Nephron progenitor cell (in vitro differentiated cells): ENCODE measurements at regions not wholly inside any gene's neighbourhood (a gene's known extent, or its start where the extent isn't known, plus 50 kb on each side); places are given as distances from the start of the nearest gene placed in this dataset.

Source experiments
- DNase-seq: peaks from one replicate; pipeline ENCODE4 v3.0.0; 2021
- H3K27ac Mint-ChIP-seq: 2 replicates; pipeline ENCODE4 v1.8.0; 2021; ENCODE audit warnings: mild to moderate bottlenecking, moderate library complexity, mixed read lengths
- H3K27me3 Mint-ChIP-seq: 2 replicates; pipeline ENCODE4 v1.8.0; 2021; ENCODE audit warnings: mild to moderate bottlenecking, low read depth, mixed read lengths; ENCODE audit not compliant: poor library complexity
- H3K36me3 Mint-ChIP-seq: 2 replicates; pipeline ENCODE4 v1.8.0; 2021; ENCODE audit warnings: low read depth, mixed read lengths
- H3K4me1 Mint-ChIP-seq: 2 replicates; pipeline ENCODE4 v1.8.0; 2021; ENCODE audit warnings: mixed read lengths
- H3K4me3 Mint-ChIP-seq: 2 replicates; pipeline ENCODE4 v1.8.0; 2021; ENCODE audit warnings: mild to moderate bottlenecking, moderate library complexity, mixed read lengths
- H3K9me3 Mint-ChIP-seq: 2 replicates; pipeline ENCODE4 v1.8.0; 2021; ENCODE audit warnings: mild to moderate bottlenecking, moderate library complexity, mixed read lengths
- TF ChIP-seq, protein P1 (sequence below): fragments of 200-600 bp; sonication (generic); IDR thresholded peaks from 2 replicates; pipeline ENCODE4 v1.5.0; 2021; ENCODE audit warnings: antibody characterized with exemption

DNA sequence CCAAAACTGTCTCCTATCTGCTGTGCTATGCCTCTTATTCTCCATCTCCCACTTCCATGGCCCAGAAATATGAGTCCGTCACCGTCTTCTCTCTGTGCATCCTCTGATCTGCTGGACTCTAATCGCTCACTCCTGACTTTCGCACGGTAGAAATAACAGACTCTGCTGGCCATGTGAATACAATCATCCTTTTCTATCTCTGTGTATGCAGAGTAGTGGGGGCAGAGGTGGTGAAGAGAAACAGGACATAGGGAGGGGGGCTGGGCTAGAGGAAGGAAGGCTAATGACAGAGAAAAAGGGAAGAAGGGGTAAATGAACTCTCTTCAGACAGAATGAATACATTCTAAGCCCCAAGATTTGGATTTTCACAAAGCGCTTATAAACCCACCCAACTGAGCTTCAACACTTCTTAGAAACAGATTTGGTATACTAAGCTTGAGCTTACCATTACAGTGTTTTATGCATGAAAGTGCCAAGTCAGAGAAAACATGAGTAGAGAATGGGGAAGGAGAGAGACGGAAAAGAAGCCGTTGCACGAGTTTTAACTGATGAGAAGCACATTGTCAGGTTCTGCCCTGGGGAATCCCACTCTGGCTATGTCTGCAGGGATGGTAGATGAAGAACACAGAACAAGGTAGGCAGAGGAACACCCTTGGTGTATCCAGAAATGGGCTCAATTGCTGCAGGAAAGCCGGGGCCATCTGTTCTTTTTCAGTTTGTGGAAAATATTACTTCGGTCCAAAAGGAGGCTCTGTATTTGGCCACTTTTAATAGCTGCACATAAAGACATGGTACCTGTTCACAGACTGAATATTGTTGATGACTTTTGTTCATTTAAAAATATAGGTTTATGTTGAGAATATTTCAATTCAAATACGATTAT, 324.7 kb downstream of the ETS1 start:
- DNase-seq = no peak
- Mint-ChIP-seq H3K36me3 (no peaks in the 10 kb centered on the region), H3K4me3 (no peak overlapping the region), H3K4me1 (peaks cover 41% of the 10 kb centered on the region), H3K9me3 (no peaks in the 10 kb centered on the region), H3K27ac (no peak overlapping the region), H3K27me3 (peaks cover 6% of the 10 kb centered on the region)
- TF ChIP-seq, protein P1, sequence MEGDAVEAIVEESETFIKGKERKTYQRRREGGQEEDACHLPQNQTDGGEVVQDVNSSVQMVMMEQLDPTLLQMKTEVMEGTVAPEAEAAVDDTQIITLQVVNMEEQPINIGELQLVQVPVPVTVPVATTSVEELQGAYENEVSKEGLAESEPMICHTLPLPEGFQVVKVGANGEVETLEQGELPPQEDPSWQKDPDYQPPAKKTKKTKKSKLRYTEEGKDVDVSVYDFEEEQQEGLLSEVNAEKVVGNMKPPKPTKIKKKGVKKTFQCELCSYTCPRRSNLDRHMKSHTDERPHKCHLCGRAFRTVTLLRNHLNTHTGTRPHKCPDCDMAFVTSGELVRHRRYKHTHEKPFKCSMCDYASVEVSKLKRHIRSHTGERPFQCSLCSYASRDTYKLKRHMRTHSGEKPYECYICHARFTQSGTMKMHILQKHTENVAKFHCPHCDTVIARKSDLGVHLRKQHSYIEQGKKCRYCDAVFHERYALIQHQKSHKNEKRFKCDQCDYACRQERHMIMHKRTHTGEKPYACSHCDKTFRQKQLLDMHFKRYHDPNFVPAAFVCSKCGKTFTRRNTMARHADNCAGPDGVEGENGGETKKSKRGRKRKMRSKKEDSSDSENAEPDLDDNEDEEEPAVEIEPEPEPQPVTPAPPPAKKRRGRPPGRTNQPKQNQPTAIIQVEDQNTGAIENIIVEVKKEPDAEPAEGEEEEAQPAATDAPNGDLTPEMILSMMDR = no peak

DNA sequence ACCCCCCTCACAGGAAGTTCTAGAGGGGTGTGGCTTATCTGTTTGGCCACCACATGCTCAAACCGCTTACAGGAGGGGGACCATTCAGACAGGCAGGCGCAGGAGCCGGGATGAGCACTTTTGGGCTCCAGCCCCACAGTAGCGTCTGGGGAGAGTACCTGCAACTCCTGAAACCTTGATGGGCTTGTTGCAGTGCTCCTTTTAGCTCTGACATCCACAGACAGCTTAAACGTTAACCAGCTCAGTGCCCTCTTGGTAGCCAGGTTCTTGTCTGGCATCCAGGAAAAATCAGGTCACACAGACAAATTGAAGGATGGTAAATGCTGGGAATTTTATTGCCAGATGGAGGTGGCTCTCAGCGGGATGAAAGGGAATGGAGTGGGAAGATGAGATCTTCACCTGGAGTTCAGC, 326.3 kb downstream of the ETS1 start:
- H3K36me3 Mint-ChIP-seq = no peaks in the 10 kb centered on the region
- H3K27me3 Mint-ChIP-seq = peaks cover 2% of the 10 kb centered on the region
- H3K4me3 Mint-ChIP-seq = no peak overlapping the region
- TF ChIP-seq, protein P1 = no peak
- H3K9me3 Mint-ChIP-seq = no peaks in the 10 kb centered on the region
- H3K4me1 Mint-ChIP-seq = peaks cover 46% of the 10 kb centered on the region
- no peak overlapping the region for H3K27ac Mint-ChIP-seq
- DNase-seq = no peak

DNA sequence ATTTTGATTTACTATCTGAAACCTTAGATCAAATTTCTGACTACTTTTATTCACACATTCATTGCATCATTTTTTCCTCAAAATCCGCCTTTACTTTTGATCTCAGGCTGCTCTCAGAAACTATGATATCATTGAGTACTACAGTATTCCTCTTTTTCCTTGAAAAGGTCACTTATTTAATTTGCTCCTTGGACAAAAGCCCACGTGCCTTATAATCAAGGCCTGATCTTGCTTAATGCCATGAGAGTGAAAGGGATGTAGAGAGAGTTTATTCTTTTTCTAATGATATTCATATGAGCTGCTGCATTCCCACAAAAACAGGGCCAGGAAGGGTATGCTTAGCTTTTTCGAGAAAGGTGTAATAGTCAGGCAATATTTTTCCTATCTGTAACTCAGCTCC, 327.0 kb downstream of the ETS1 start:
- Mint-ChIP-seq H3K4me3 (no peak overlapping the region), H3K36me3 (no peaks in the 10 kb centered on the region), H3K27me3 (peaks cover 2% of the 10 kb centered on the region), H3K9me3 (no peaks in the 10 kb centered on the region), H3K4me1 (peaks cover 52% of the 10 kb centered on the region), H3K27ac (no peak overlapping the region)
- no peak for DNase-seq
- TF ChIP-seq, protein P1 = no peak

DNA sequence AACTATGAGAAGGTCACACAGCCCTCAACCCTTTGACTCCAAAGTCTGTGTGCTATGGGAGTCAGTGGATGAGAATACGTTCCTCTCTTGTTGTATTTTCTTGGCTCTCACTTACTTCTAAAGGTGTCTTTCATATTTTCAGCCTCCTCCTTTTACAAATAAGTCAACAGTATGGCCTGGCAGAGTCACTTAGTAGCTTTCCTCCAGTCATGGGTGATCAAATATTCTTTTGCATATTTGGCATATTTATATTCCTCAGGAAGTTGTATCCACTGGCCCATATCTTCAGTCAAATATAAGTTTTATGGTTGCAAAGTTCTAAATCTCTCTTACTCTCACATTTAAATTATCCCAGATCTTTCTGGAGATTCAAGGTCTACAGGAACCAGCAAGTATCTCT, 327.5 kb downstream of the ETS1 start:
- H3K9me3 Mint-ChIP-seq = no peaks in the 10 kb centered on the region
- TF ChIP-seq, protein P1 = no peak
- peaks cover 2% of the 10 kb centered on the region for H3K27me3 Mint-ChIP-seq
- no peak overlapping the region for H3K4me3 Mint-ChIP-seq
- H3K27ac Mint-ChIP-seq = no peak overlapping the region
- H3K4me1 Mint-ChIP-seq = peaks cover 52% of the 10 kb centered on the region
- H3K36me3 Mint-ChIP-seq = no peaks in the 10 kb centered on the region
- DNase-seq = no peak

DNA sequence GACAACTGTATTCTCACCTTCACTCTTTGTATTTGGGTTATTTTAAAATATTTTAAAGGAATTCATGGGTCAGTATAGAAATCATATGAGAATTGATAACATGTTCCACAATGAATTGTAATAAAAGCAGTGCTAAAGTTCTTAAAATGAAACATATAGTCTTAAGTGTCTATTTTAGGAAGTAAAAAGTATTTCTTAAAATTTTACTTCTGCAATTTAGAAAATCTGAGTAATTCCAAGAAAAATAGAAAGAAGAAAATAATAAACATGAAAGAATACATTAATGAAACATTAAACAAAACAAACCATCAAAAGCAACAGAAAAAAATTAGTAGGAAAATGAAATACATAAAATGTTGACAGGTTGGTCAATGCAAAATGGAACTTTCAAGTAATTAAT, 332.4 kb downstream of the ETS1 start:
- no peaks in the 10 kb centered on the region for H3K36me3 Mint-ChIP-seq
- H3K4me3 Mint-ChIP-seq = no peak overlapping the region
- no peaks in the 10 kb centered on the region for H3K27me3 Mint-ChIP-seq
- no peak overlapping the region for H3K27ac Mint-ChIP-seq
- TF ChIP-seq, protein P1 = no peak
- peaks cover 30% of the 10 kb centered on the region for H3K4me1 Mint-ChIP-seq
- H3K9me3 Mint-ChIP-seq = no peaks in the 10 kb centered on the region
- DNase-seq = no peak

DNA sequence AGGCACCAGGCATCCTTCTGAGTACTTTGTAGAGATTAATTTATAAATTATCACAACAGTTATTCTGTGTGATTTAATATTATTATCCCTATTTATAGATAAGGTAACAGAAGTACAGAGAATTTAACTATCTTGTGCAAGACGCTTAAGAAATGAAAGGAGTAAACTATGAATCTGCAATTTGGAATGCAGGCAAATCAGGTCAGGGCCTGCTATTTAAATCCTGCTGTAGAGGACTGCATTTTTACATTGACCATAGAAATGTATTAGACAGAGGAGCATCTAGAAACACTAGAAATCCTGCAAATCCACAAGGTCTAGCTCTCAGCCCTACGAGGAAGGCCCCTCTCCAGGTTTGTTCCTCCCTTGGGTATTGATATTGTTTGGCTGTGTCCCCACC, 336.2 kb downstream of the ETS1 start:
- TF ChIP-seq, protein P1 = no peak
- Mint-ChIP-seq H3K4me1 (peaks cover 28% of the 10 kb centered on the region), H3K27me3 (no peaks in the 10 kb centered on the region), H3K27ac (no peak overlapping the region), H3K9me3 (no peaks in the 10 kb centered on the region), H3K4me3 (no peak overlapping the region), H3K36me3 (no peaks in the 10 kb centered on the region)
- DNase-seq = no peak
